SK-N-SH (cell line): ENCODE measurements at regions not wholly inside any gene's neighbourhood (a gene's known extent, or its start where the extent isn't known, plus 50 kb on each side); places are given as distances from the start of the nearest gene placed in this dataset.

Experiments
- CTCF ChIP-seq: fragments of 200-600 bp; sonication (generic); IDR thresholded peaks from 2 replicates; pipeline ENCODE4 v1.6.1; 2017; ENCODE audit warnings: antibody characterized with exemption, mild to moderate bottlenecking, moderate library complexity
- ELF1 ChIP-seq: IDR thresholded peaks from 2 replicates; pipeline ENCODE4 v1.4.0; 2012
- EP300 ChIP-seq, 2 experiments: IDR thresholded peaks; 2 replicates each; pipeline versions ENCODE4 v1.4.0 to v1.6.1; 2012; ENCODE audit warnings: borderline replicate concordance in 1 of 2, low read depth in 1 of 2, low read length in 1 of 2
- RCOR1 ChIP-seq: fragments of 150-350 bp; IDR thresholded peaks from 2 replicates; pipeline ENCODE4 v1.6.1; 2017; ENCODE audit warnings: antibody characterized with exemption, low read length
- USF1 ChIP-seq: IDR thresholded peaks from 2 replicates; pipeline ENCODE4 v1.4.0; 2012; ENCODE audit warnings: low read depth, borderline replicate concordance
- USF2 ChIP-seq: fragments of 150-350 bp; IDR thresholded peaks from 2 replicates; pipeline ENCODE4 v1.6.1; 2017; ENCODE audit warnings: antibody characterized with exemption, low read length, low read depth, borderline replicate concordance
- YY1 ChIP-seq: IDR thresholded peaks from 2 replicates; pipeline ENCODE4 v1.4.0; 2012; ENCODE audit warnings: low read depth, mild to moderate bottlenecking
- TF ChIP-seq, protein P1 (sequence below): IDR thresholded peaks from 2 replicates; pipeline ENCODE4 v1.4.0; 2012; ENCODE audit warnings: low read depth, borderline replicate concordance

- TF ChIP-seq, protein P1, sequence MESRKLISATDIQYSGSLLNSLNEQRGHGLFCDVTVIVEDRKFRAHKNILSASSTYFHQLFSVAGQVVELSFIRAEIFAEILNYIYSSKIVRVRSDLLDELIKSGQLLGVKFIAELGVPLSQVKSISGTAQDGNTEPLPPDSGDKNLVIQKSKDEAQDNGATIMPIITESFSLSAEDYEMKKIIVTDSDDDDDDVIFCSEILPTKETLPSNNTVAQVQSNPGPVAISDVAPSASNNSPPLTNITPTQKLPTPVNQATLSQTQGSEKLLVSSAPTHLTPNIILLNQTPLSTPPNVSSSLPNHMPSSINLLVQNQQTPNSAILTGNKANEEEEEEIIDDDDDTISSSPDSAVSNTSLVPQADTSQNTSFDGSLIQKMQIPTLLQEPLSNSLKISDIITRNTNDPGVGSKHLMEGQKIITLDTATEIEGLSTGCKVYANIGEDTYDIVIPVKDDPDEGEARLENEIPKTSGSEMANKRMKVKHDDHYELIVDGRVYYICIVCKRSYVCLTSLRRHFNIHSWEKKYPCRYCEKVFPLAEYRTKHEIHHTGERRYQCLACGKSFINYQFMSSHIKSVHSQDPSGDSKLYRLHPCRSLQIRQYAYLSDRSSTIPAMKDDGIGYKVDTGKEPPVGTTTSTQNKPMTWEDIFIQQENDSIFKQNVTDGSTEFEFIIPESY, result no peak
- no peak for TF ChIP-seq RCOR1
- TF ChIP-seq USF2, result no peak
- TF ChIP-seq YY1, result no peak
- TF ChIP-seq EP300 (IDR thresholded peaks at IDR 0.05; ENCODE audit: borderline replicate concordance in 1 of 2, low read depth in 1 of 2, low read length in 1 of 2), result no peak
- no peak for TF ChIP-seq USF1
- TF ChIP-seq CTCF, result no peak
- no peak for TF ChIP-seq ELF1
These were observed 252.4 kb upstream of the B3GALT2 start for GRCh38 chr1:193438771-193439170.
